ENCODE measurements at regions not wholly inside any gene's neighbourhood (a gene's known extent, or its start where the extent isn't known, plus 50 kb on each side); places are given as distances from the start of the nearest gene placed in this dataset.

GRCh38 chr13:54592201-54592600 is 1563.6 kb downstream of the OLFM4 start:
- DNase-seq (ENCODE audit: low spot score): no peak
- H3K36me3 ChIP-seq: no peaks in the 10 kb centered on the region
- no peaks in the 10 kb centered on the region for H3K9me3 ChIP-seq
- H3K27ac ChIP-seq: no peak overlapping the region
- H3K4me3 ChIP-seq: no peak overlapping the region
- no peaks in the 10 kb centered on the region for H3K4me1 ChIP-seq
- no peak for TF ChIP-seq CTCF (IDR thresholded peaks at IDR 0.05)
- no peaks in the 10 kb centered on the region for H3K27me3 ChIP-seq

GRCh38 chr13:54593504-54593903 is 1564.9 kb downstream of the OLFM4 start:
- no peak for DNase-seq (ENCODE audit: low spot score)
- Histone ChIP-seq H3K4me1 (no peaks in the 10 kb centered on the region), H3K4me3 (no peak overlapping the region), H3K9me3 (no peaks in the 10 kb centered on the region), H3K27me3 (no peaks in the 10 kb centered on the region), H3K36me3 (no peaks in the 10 kb centered on the region), H3K27ac (no peak overlapping the region)
- TF ChIP-seq CTCF (IDR thresholded peaks at IDR 0.05): no peak

GRCh38 chr13:54597540-54598088 is 1569.0 kb downstream of the OLFM4 start:
- no peak for DNase-seq (ENCODE audit: low spot score)
- no peak for TF ChIP-seq CTCF (IDR thresholded peaks at IDR 0.05)
- H3K4me1 ChIP-seq: no peaks in the 10 kb centered on the region
- no peak overlapping the region for H3K4me3 ChIP-seq
- H3K9me3 ChIP-seq: peaks cover 0 to 8% of the 10 kb centered on the region in 2 donors
- no peaks in the 10 kb centered on the region for H3K27me3 ChIP-seq
- H3K36me3 ChIP-seq: no peaks in the 10 kb centered on the region
- no peak overlapping the region for H3K27ac ChIP-seq

- H3K36me3 ChIP-seq: no peaks in the 10 kb centered on the region
- no peak for TF ChIP-seq CTCF (IDR thresholded peaks at IDR 0.05)
- DNase-seq (ENCODE audit: low spot score): no peak
- H3K4me3 ChIP-seq: no peak overlapping the region
- no peaks in the 10 kb centered on the region for H3K27me3 ChIP-seq
- no peaks in the 10 kb centered on the region for H3K4me1 ChIP-seq
- H3K9me3 ChIP-seq: peaks cover 0 to 8% of the 10 kb centered on the region in 2 donors
- H3K27ac ChIP-seq: no peak overlapping the region
Measured at GRCh38 chr13:54599413-54599812, 1570.8 kb downstream of the OLFM4 start.

- H3K27me3 ChIP-seq: no peaks in the 10 kb centered on the region
- no peak for DNase-seq (ENCODE audit: low spot score)
- H3K9me3 ChIP-seq: peaks cover 0 to 7% of the 10 kb centered on the region in 2 donors
- H3K4me1 ChIP-seq: no peaks in the 10 kb centered on the region
- TF ChIP-seq CTCF (IDR thresholded peaks at IDR 0.05): no peak
- no peaks in the 10 kb centered on the region for H3K36me3 ChIP-seq
- H3K4me3 ChIP-seq: no peak overlapping the region
- H3K27ac ChIP-seq: no peak overlapping the region
Measured at GRCh38 chr13:54606944-54607343, 1578.3 kb downstream of the OLFM4 start.

GRCh38 chr13:54607421-54607820 is 1578.8 kb downstream of the OLFM4 start:
- Histone ChIP-seq H3K4me1 (no peaks in the 10 kb centered on the region), H3K27ac (no peak overlapping the region), H3K4me3 (no peak overlapping the region), H3K9me3 (peaks cover 0 to 2% of the 10 kb centered on the region in 2 donors), H3K27me3 (no peaks in the 10 kb centered on the region), H3K36me3 (no peaks in the 10 kb centered on the region)
- TF ChIP-seq CTCF (IDR thresholded peaks at IDR 0.05): no peak
- DNase-seq (ENCODE audit: low spot score): no peak

Data from right atrium auricular region (tissue), 2 donors.